GM21717 (cell line): ENCODE measurements at regions not wholly inside any gene's neighbourhood (a gene's known extent, or its start where the extent isn't known, plus 50 kb on each side); places are given as distances from the start of the nearest gene placed in this dataset.

Source experiments
- ATAC-seq: cut with Tn5 transposase; IDR thresholded peaks from one replicate; pipeline ENCODE4 v1.9.1; 2021; ENCODE audit warnings: mild to moderate bottlenecking, moderate library complexity; ENCODE audit not compliant: unreplicated experiment

- ATAC-seq, result no peak
Measured at GRCh38 chr6:164185471-164185871, 771.0 kb downstream of the QKI start.

GRCh38 chr6:164184410-164184809 is 769.9 kb downstream of the QKI start:
- ATAC-seq, result no peak

- no peak for ATAC-seq
Measured at GRCh38 chr6:164183556-164184123, 769.1 kb downstream of the QKI start.

- ATAC-seq, result no peak
Measured at GRCh38 chr6:164178679-164179332, 764.3 kb downstream of the QKI start.

- ATAC-seq, result no peak
Measured at GRCh38 chr6:164169355-164169754, 754.8 kb downstream of the QKI start.

- no peak for ATAC-seq
Measured at GRCh38 chr6:164168595-164168994, 754.1 kb downstream of the QKI start.

DNA sequence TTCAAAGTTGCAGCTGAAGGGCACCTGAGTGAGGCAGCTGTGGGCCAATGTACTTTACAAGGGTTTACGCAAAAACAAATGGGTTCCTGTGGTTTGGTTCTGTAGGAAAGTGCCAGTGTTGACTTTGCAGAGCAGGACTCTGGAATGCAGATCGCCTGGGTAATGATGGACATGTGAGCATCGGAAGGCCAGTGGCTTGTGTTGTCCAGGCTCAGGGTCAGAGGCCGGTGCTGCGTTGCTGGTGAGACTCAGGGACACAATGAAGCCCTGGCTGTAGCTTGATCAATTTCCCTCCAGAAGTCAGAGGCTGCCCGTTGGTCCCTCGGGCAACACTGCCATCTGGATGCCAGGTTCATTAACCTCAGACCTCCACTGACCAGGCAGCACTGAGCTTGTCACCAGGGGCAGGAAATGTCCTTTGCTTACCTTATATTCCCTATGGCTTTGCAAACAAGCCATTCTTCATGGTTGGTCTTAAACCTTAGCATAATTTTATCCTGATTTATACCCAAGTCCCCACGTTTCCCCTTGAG is 753.4 kb downstream of the QKI start:
- ATAC-seq, result no peak

DNA sequence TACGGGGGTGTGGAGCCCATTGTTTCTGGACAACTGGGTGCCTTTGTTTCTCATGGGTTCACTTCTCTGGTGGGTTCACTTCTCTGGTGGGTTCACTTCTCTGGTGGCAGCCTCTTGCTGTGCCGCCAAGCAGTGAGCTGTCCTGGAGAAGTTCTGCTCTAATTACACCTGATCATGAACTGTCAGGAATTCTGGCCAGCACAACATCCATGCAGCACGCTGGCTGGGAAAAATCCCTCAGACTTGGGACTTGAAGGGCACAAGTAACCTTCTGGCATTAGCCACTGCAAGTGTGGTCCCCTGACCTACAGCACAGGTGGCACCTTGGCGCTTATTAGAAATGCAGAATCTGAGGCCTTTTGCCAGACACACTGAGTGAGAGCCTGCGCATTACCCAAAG is 752.5 kb downstream of the QKI start:
- no peak for ATAC-seq

- no peak for ATAC-seq
Measured at GRCh38 chr6:164166515-164166914, 752.0 kb downstream of the QKI start.

DNA sequence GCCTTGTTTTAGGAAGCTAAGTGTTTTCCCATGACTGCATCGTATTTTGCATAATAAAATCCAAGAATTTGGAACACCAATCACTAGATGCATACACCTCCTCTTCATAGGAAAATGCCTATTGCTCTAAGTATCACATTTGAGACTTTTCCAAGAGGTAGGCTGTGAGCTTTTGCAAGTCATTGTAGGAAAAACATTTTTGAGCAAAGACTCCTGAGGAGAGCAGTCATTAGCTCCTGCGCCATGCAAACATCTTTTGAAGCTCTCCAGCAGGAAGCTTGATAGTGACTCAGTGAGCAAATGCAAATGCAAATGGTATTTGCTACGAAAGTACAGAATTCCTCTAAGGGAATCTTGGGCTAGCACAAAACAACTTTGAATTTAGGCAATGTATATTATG is 750.4 kb downstream of the QKI start:
- no peak for ATAC-seq

DNA sequence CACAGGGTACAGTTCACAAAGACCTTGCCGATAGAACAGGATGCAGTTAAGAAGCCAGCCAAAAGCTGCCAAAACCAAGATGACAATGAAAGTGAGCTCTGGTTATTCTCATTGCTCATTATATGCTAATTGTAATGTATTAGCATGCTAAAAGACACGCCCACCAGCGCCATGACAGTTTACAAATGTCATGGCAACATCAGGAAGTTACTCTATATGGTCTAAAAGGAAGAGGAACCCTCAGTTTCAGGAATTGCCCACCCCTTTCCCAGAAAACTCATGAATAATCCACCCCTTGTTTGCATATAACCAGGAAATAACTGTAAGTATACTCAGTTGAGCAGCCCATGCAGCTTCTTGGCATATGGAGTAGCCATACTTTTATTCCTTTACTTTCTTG is 748.7 kb downstream of the QKI start:
- no peak for ATAC-seq

DNA sequence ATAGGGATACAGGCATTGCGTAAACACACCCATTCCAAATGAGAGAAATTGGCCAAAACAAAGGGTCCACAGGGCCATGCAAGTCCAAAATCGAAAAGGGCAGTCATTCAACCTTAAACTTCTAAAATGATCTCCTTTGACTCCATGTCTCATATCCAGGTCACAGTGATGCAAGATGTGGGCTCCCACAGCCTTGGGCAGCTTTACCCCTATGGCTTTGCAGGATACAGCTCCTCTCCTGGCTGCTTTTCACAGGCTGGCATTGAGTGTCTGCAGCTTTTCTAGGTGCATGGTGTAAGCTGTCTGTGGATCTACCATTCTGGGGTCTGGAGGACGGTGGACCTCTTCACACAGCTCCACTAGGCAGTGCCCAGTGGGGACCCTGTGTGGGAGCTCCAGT is 744.5 kb downstream of the QKI start:
- no peak for ATAC-seq

- ATAC-seq, result no peak
Measured at GRCh38 chr6:164154588-164154987, 740.1 kb downstream of the QKI start.

DNA sequence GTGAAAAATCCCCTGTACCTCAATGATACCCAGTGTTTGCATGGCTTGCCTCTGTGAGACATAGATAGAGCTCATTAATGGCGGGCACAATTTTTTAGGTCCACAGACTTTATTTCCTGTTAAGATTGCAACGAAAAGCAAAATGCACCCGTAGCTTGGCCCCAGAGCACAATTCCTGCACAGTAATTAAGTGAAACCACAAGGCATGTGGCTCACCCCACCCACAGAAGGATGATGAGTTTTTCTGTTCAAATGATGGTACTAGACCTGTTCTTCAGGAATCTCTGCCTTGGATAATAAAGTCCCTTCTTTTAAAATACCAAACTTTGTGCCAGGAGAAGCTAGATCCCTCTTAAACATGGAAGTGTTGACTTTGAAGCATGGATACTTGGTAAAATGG is 738.1 kb downstream of the QKI start:
- no peak for ATAC-seq

GRCh38 chr6:164151161-164152120 is 736.9 kb downstream of the QKI start:
- ATAC-seq, result no peak

DNA sequence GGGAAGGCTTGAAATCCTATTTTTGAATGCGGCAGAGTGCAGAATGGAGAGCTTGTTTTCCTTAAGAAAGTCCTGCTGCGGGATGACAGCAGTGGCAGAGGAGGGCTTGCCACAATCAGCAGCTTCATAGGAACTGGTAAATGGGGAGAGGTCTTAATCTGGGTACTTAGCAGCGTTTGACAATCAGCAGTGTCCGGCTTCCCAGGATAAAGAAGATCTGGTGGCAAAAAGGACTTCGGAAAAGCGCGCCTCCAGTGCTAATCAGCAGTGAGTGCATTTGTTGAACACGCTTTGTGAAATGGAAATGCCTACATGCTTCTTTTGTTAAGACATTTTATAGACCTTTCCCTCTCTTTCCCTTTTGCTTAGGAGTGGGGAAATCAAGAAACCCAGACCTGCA is 735.7 kb downstream of the QKI start:
- no peak for ATAC-seq

DNA sequence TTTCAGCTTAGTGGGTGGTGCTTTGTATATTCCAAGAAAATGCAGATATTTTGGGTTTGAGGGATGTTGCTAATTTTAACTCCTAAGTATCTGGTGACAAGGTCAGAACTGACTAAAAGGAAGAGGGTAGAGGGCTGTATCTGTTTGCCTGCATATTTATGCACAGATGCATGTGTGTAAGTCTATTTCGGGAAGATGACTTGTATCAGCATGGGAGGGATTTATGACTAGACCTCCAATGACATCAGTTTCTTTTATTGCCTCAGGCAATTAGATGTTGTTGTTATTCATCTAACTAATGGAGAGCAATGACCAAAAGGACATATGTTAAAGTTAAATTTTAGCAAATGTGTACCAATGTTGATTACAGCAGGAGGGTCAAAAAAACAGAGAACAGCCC is 734.3 kb downstream of the QKI start:
- ATAC-seq, result no peak

DNA sequence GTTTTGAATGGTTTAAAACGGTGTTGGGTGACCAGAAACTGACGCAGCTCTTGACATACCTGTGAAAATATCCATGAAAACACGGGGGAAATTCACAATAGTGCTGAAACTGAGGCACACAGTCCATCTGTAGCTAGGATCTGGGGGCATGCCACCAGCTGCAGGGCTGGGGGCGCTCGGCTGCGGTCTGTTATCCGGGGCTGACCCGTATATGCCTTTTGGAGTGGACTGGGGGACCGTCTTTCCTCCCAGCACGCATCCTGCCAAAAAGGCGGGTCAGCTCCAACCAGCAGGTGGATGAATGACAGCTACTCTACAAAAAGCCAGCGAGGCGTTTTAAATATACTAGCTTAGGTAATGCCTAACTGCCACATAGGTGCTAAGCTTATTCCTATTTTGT is 729.8 kb downstream of the QKI start:
- no peak for ATAC-seq

DNA sequence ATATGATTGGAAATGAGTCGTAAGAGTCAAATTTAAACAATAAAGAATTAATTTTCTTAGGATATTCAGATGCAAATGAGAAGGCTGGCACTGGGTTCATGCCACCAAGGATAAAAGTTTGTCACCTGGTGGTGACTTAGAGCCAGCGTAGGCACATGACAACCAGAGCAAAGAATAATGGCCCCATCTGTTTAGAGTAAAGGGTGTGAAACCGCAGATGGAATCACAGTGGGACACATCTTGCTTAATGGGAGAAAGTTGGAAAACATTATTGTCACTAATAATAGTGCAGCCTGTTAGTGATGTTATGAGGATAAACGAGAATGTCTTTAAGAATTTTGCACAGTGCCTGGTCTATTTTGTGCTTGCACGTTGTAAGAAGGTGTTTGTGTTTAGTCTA is 727.8 kb downstream of the QKI start:
- ATAC-seq, result no peak

DNA sequence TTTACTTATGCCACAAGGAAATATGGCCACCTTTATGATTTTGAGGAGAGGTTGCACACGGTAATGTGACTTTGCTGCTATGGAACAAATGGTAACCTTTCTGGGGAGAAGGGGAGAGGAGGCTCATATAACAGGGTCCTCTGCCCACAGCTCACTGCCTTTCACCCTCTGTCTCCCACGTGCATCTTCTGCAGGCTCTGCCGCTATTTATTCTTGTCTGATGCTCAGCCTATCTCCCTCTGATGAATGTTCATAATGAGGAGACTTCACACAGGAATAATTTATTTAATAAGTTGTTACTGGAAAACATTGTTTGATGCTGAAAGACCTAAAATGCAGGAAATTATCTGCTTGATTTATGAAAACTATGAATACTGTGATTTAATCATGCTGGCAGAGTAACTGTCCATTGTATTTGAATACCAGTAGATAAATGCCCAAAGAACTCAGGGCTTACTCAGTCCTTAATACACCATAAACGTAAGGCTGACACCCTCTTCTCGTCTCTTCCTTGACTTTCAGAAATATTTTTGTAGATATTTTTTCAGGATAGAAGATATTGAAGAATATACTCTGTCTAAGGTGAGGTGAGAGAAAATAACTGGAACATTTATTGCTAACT is 721.1 kb downstream of the QKI start:
- ATAC-seq, result no peak

DNA sequence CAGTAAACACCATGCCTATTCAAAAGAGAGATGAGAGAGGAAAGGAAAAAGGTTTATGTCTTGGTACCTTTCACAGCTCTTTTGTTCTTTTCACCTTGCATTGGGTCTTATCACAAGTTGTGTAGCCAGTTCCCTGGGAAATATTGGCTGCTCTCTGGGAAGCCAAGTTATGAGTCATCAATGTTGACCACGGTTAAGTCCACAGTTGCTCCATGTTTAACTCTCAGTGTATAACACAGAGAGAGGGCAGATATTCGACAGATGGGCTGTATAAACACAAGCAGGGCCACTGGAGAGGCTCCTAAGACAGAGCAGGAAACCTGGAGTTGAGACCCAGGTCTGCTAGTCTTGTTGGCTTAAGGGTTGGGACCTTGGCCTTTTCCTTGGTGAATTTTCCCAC is 718.6 kb downstream of the QKI start:
- no peak for ATAC-seq
